ENCODE measurements at regions not wholly inside any gene's neighbourhood (a gene's known extent, or its start where the extent isn't known, plus 50 kb on each side); places are given as distances from the start of the nearest gene placed in this dataset.
"Not testable (repeated sequence)": the region's sequence is repeated elsewhere in the genome, so short reads cannot be mapped to it uniquely, and the experiment has no call there.

GRCh38 chr6:21729431-21729830, 135.9 kb downstream of the SOX4 start:
- peaks cover 0 to 1% (median 0%) of the 10 kb centered on the region in 8 donors for H3K9me3 Mint-ChIP-seq
- H3K36me3 ChIP-seq (ENCODE audit: insufficient read depth, low read length): no peaks in the 10 kb centered on the region
- ChIA-PET CTCF (ENCODE audit: partially characterized antibody) (no interaction called here), POLR2A (ENCODE audit: partially characterized antibody) (no interaction called here)
- H3K4me1 Mint-ChIP-seq: no peaks in the 10 kb centered on the region
- peak overlapping the region in 1 of 8 donors; percentile 17 for H3K4me3 Mint-ChIP-seq
- H3K27me3 Mint-ChIP-seq: no peaks in the 10 kb centered on the region
- no peak overlapping the region for H3K27ac ChIP-seq (ENCODE audit: low read depth, low read length)
- no peaks in the 10 kb centered on the region for H3K9me3 ChIP-seq (ENCODE audit: control insufficient read depth in 1 of 2, low read length in 2 of 2)
- H3K4me3 ChIP-seq (ENCODE audit: low read length in 2 of 2): no peak overlapping the region
- intact Hi-C loops (cut with micrococcal nuclease): no loop called here
- no peaks in the 10 kb centered on the region for H3K27me3 ChIP-seq (ENCODE audit: insufficient read depth, low read length)
- no peaks in the 10 kb centered on the region for H3K36me3 Mint-ChIP-seq
- DNase-seq: no peak
- no peaks in the 10 kb centered on the region for H3K4me1 ChIP-seq (ENCODE audit: insufficient read depth, low read length)
- no peak overlapping the region for H3K27ac Mint-ChIP-seq

GRCh38 chr6:21730533-21730932, 137.0 kb downstream of the SOX4 start:
- Mint-ChIP-seq H3K36me3 (no peaks in the 10 kb centered on the region), H3K4me1 (no peaks in the 10 kb centered on the region), H3K4me3 (no peak overlapping the region), H3K9me3 (peaks cover 0 to 1% (median 0%) of the 10 kb centered on the region in 8 donors), H3K27ac (peak overlapping the region in 1 of 7 donors; percentile 60), H3K27me3 (no peaks in the 10 kb centered on the region)
- Histone ChIP-seq H3K4me1 (ENCODE audit: insufficient read depth, low read length) (no peaks in the 10 kb centered on the region), H3K27me3 (ENCODE audit: insufficient read depth, low read length) (no peaks in the 10 kb centered on the region), H3K27ac (ENCODE audit: low read depth, low read length) (no peak overlapping the region), H3K9me3 (ENCODE audit: control insufficient read depth in 1 of 2, low read length in 2 of 2) (no peaks in the 10 kb centered on the region), H3K36me3 (ENCODE audit: insufficient read depth, low read length) (no peaks in the 10 kb centered on the region), H3K4me3 (ENCODE audit: low read length in 2 of 2) (no peak overlapping the region)
- no peak for DNase-seq
- ChIA-PET CTCF (ENCODE audit: partially characterized antibody) (no interaction called here), POLR2A (ENCODE audit: partially characterized antibody) (no interaction called here)
- intact Hi-C loops (cut with micrococcal nuclease): no loop called here

GRCh38 chr6:21731411-21732031, 138.0 kb downstream of the SOX4 start:
- Histone ChIP-seq H3K27ac (ENCODE audit: low read depth, low read length) (no peak overlapping the region), H3K4me3 (ENCODE audit: low read length in 2 of 2) (no peak overlapping the region), H3K27me3 (ENCODE audit: insufficient read depth, low read length) (no peaks in the 10 kb centered on the region), H3K9me3 (ENCODE audit: control insufficient read depth in 1 of 2, low read length in 2 of 2) (no peaks in the 10 kb centered on the region), H3K36me3 (ENCODE audit: insufficient read depth, low read length) (no peaks in the 10 kb centered on the region), H3K4me1 (ENCODE audit: insufficient read depth, low read length) (no peaks in the 10 kb centered on the region)
- ChIA-PET POLR2A (ENCODE audit: partially characterized antibody) (no interaction called here), CTCF (ENCODE audit: partially characterized antibody) (no interaction called here)
- H3K36me3 Mint-ChIP-seq: no peaks in the 10 kb centered on the region
- H3K27ac Mint-ChIP-seq: no peak overlapping the region
- H3K27me3 Mint-ChIP-seq: no peaks in the 10 kb centered on the region
- intact Hi-C loops (cut with micrococcal nuclease): no loop called here
- no peak overlapping the region for H3K4me3 Mint-ChIP-seq
- DNase-seq: no peak
- H3K9me3 Mint-ChIP-seq: peaks cover 0 to 2% (median 0%) of the 10 kb centered on the region in 8 donors
- no peaks in the 10 kb centered on the region for H3K4me1 Mint-ChIP-seq

- DNase-seq; H3K4me3 ChIP-seq (ENCODE audit: low read length in 2 of 2); POLR2A ChIA-PET (ENCODE audit: partially characterized antibody); H3K4me3 Mint-ChIP-seq; H3K4me1 ChIP-seq (ENCODE audit: insufficient read depth, low read length); H3K27me3 Mint-ChIP-seq; H3K9me3 ChIP-seq (ENCODE audit: control insufficient read depth in 1 of 2, low read length in 2 of 2); H3K36me3 Mint-ChIP-seq; intact Hi-C loops (cut with micrococcal nuclease); H3K36me3 ChIP-seq (ENCODE audit: insufficient read depth, low read length); H3K27ac Mint-ChIP-seq; H3K27me3 ChIP-seq (ENCODE audit: insufficient read depth, low read length); H3K9me3 Mint-ChIP-seq; CTCF ChIA-PET (ENCODE audit: partially characterized antibody); H3K4me1 Mint-ChIP-seq; H3K27ac ChIP-seq (ENCODE audit: low read depth, low read length): not testable (repeated sequence)
These were observed 138.6 kb downstream of the SOX4 start for GRCh38 chr6:21732032-21732730.

- Histone ChIP-seq H3K36me3 (ENCODE audit: insufficient read depth, low read length) (no peaks in the 10 kb centered on the region), H3K4me3 (ENCODE audit: low read length in 2 of 2) (no peak overlapping the region), H3K4me1 (ENCODE audit: insufficient read depth, low read length) (no peaks in the 10 kb centered on the region), H3K27ac (ENCODE audit: low read depth, low read length) (no peak overlapping the region), H3K9me3 (ENCODE audit: control insufficient read depth in 1 of 2, low read length in 2 of 2) (no peaks in the 10 kb centered on the region), H3K27me3 (ENCODE audit: insufficient read depth, low read length) (no peaks in the 10 kb centered on the region)
- no peak for DNase-seq
- ChIA-PET CTCF (ENCODE audit: partially characterized antibody) (no interaction called here), POLR2A (ENCODE audit: partially characterized antibody) (no interaction called here)
- no peaks in the 10 kb centered on the region for H3K36me3 Mint-ChIP-seq
- no peak overlapping the region for H3K4me3 Mint-ChIP-seq
- H3K27me3 Mint-ChIP-seq: peaks cover 0 to 1% of the 10 kb centered on the region in 2 donors
- H3K9me3 Mint-ChIP-seq: peaks cover 0 to 5% (median 0%) of the 10 kb centered on the region in 8 donors
- H3K4me1 Mint-ChIP-seq: no peaks in the 10 kb centered on the region
- no peak overlapping the region for H3K27ac Mint-ChIP-seq
- intact Hi-C loops (cut with micrococcal nuclease): no loop called here
These were observed 139.2 kb downstream of the SOX4 start for GRCh38 chr6:21732731-21733130.

GRCh38 chr6:21733311-21733710, 139.8 kb downstream of the SOX4 start:
- Mint-ChIP-seq H3K4me1 (no peaks in the 10 kb centered on the region), H3K27ac (no peak overlapping the region), H3K27me3 (peaks cover 0 to 4% of the 10 kb centered on the region in 2 donors), H3K4me3 (no peak overlapping the region), H3K9me3 (peaks cover 0 to 6% (median 0%) of the 10 kb centered on the region in 8 donors), H3K36me3 (no peaks in the 10 kb centered on the region)
- DNase-seq: no peak
- POLR2A ChIA-PET (ENCODE audit: partially characterized antibody): no interaction called here
- Histone ChIP-seq H3K27ac (ENCODE audit: low read depth, low read length) (no peak overlapping the region), H3K4me1 (ENCODE audit: insufficient read depth, low read length) (no peaks in the 10 kb centered on the region), H3K27me3 (ENCODE audit: insufficient read depth, low read length) (no peaks in the 10 kb centered on the region), H3K9me3 (ENCODE audit: control insufficient read depth in 1 of 2, low read length in 2 of 2) (no peaks in the 10 kb centered on the region), H3K36me3 (ENCODE audit: insufficient read depth, low read length) (no peaks in the 10 kb centered on the region), H3K4me3 (ENCODE audit: low read length in 2 of 2) (no peak overlapping the region)
- CTCF ChIA-PET (ENCODE audit: partially characterized antibody): no interaction called here
- intact Hi-C loops (cut with micrococcal nuclease): no loop called here

GRCh38 chr6:21734204-21734603, 140.7 kb downstream of the SOX4 start:
- Mint-ChIP-seq H3K27ac (no peak overlapping the region), H3K4me1 (no peaks in the 10 kb centered on the region), H3K9me3 (peaks cover 0 to 6% (median 0%) of the 10 kb centered on the region in 8 donors), H3K36me3 (no peaks in the 10 kb centered on the region), H3K27me3 (peaks cover 0 to 4% of the 10 kb centered on the region in 2 donors), H3K4me3 (no peak overlapping the region)
- Histone ChIP-seq H3K27ac (ENCODE audit: low read depth, low read length) (no peak overlapping the region), H3K9me3 (ENCODE audit: control insufficient read depth in 1 of 2, low read length in 2 of 2) (no peaks in the 10 kb centered on the region), H3K27me3 (ENCODE audit: insufficient read depth, low read length) (no peaks in the 10 kb centered on the region), H3K4me3 (ENCODE audit: low read length in 2 of 2) (no peak overlapping the region), H3K4me1 (ENCODE audit: insufficient read depth, low read length) (no peaks in the 10 kb centered on the region), H3K36me3 (ENCODE audit: insufficient read depth, low read length) (no peaks in the 10 kb centered on the region)
- CTCF ChIA-PET (ENCODE audit: partially characterized antibody): no interaction called here
- intact Hi-C loops (cut with micrococcal nuclease): no loop called here
- POLR2A ChIA-PET (ENCODE audit: partially characterized antibody): no interaction called here
- DNase-seq: no peak
